Liver (tissue), 8 donors: ENCODE measurements at regions not wholly inside any gene's neighbourhood (a gene's known extent, or its start where the extent isn't known, plus 50 kb on each side); places are given as distances from the start of the nearest gene placed in this dataset.

Experiments used
- DNase-seq: peaks from one replicate; pipeline ENCODE4 v3.0.0-alpha.2; 2017; ENCODE audit warnings: low spot score
- H3K27ac ChIP-seq, 2 donors: one replicate each; pipeline ENCODE4 v1.7.0; 2013; ENCODE audit warnings: inconsistent platforms in 2 of 2, low read length in 2 of 2, control low read depth in 1 of 2, low read depth in 1 of 2, mild to moderate bottlenecking in 1 of 2
- H3K27me3 ChIP-seq, 4 donors: one replicate each; pipeline versions ENCODE4 v1.6.1 to v1.7.0; 2013; ENCODE audit warnings: low read length in 3 of 4, inconsistent platforms in 1 of 4, mild to moderate bottlenecking in 1 of 4, moderate library complexity in 1 of 4; ENCODE audit not compliant: control insufficient read depth in 4 of 4, insufficient read depth in 4 of 4
- H3K36me3 ChIP-seq, 4 donors: one replicate each; pipeline versions ENCODE4 v1.6.1 to v1.7.0; 2013; ENCODE audit warnings: low read length in 3 of 4, mild to moderate bottlenecking in 3 of 4, low read depth in 1 of 4, moderate library complexity in 1 of 4; ENCODE audit not compliant: control insufficient read depth in 4 of 4, insufficient read depth in 3 of 4
- H3K4me1 ChIP-seq, 4 donors: one replicate each; pipeline versions ENCODE4 v1.6.1 to v1.7.0; 2013; ENCODE audit warnings: low read length in 3 of 4, mild to moderate bottlenecking in 3 of 4, moderate library complexity in 1 of 4; ENCODE audit not compliant: control insufficient read depth in 4 of 4, insufficient read depth in 4 of 4
- H3K4me3 ChIP-seq, 3 donors: one replicate each; pipeline versions ENCODE4 v1.6.1 to v1.7.0; 2013; ENCODE audit warnings: low read length in 3 of 3, control low read depth in 1 of 3, low read depth in 1 of 3, mild to moderate bottlenecking in 1 of 3
- H3K9ac ChIP-seq, 2 donors: one replicate each; pipeline ENCODE4 v1.7.0; 2013; ENCODE audit warnings: low read length in 2 of 2, mild to moderate bottlenecking in 2 of 2, moderate library complexity in 2 of 2, control low read depth in 1 of 2, low read depth in 1 of 2
- H3K9me3 ChIP-seq, 4 donors: one replicate each; pipeline versions ENCODE4 v1.6.1 to v1.7.0; 2013; ENCODE audit warnings: low read length in 3 of 4; ENCODE audit not compliant: control insufficient read depth in 4 of 4
- EGR1 ChIP-seq, 2 donors: IDR thresholded peaks; 2 replicates each; pipeline ENCODE4 v1.6.1; 2016 to 2018; ENCODE audit warnings: antibody characterized with exemption in 2 of 2, low read depth in 2 of 2
- FOXA2 ChIP-seq: IDR thresholded peaks from 2 replicates; pipeline ENCODE4 v1.6.1; 2016; ENCODE audit warnings: antibody characterized with exemption
- GABPA ChIP-seq, 2 donors: IDR thresholded peaks in 1 of 2; conservative IDR thresholded peaks in 1 of 2; 2 replicates each; pipeline ENCODE4 v1.6.1; 2016; ENCODE audit warnings: antibody characterized with exemption in 2 of 2, mild to moderate bottlenecking in 1 of 2, moderate library complexity in 1 of 2
- HNF4A ChIP-seq, 2 donors: conservative IDR thresholded peaks; 2 replicates each; pipeline ENCODE4 v1.6.1; 2016; ENCODE audit warnings: antibody characterized with exemption in 2 of 2, mild to moderate bottlenecking in 2 of 2
- HNF4G ChIP-seq: IDR thresholded peaks from 2 replicates; pipeline ENCODE4 v1.6.1; 2016; ENCODE audit warnings: antibody characterized with exemption
- JUND ChIP-seq, 2 donors: IDR thresholded peaks; 2 replicates each; pipeline ENCODE4 v1.6.1; 2016; ENCODE audit warnings: antibody characterized with exemption in 2 of 2
- NR2F2 ChIP-seq: IDR thresholded peaks from 2 replicates; pipeline ENCODE4 v1.6.1; 2016; ENCODE audit warnings: antibody characterized with exemption
- RAD21 ChIP-seq, 2 donors: IDR thresholded peaks; 2 replicates each; pipeline ENCODE4 v1.6.1; 2016; ENCODE audit warnings: antibody characterized with exemption in 2 of 2, mild to moderate bottlenecking in 2 of 2
- RXRA ChIP-seq, 2 donors: IDR thresholded peaks; 2 replicates each; pipeline ENCODE4 v1.6.1; 2017 to 2018; ENCODE audit warnings: antibody characterized with exemption in 2 of 2, mild to moderate bottlenecking in 1 of 2
- SP1 ChIP-seq: IDR thresholded peaks from 2 replicates; pipeline ENCODE4 v1.6.1; 2018; ENCODE audit warnings: antibody characterized with exemption, mild to moderate bottlenecking
- TAF1 ChIP-seq: conservative IDR thresholded peaks from 2 replicates; pipeline ENCODE4 v1.6.1; 2016; ENCODE audit warnings: antibody characterized with exemption, mild to moderate bottlenecking
- YY1 ChIP-seq: IDR thresholded peaks from 2 replicates; pipeline ENCODE4 v1.6.1; 2016; ENCODE audit warnings: antibody characterized with exemption, mild to moderate bottlenecking
- WGBS: extraction: QIAGEN DNeasy Blood & Tissue Kit; methylation state at CpG from one replicate; pipeline ENCODE4 v1.1.7; 2013; 5-methylcytosine and 5-hydroxymethylcytosine counted together
- TF ChIP-seq, protein P1 (sequence below): IDR thresholded peaks from 2 replicates; pipeline ENCODE4 v1.6.1; 2016; ENCODE audit warnings: antibody characterized with exemption, mild to moderate bottlenecking
- TF ChIP-seq, protein P2 (sequence below): IDR thresholded peaks from 2 replicates; pipeline ENCODE4 v1.6.1; 2016; ENCODE audit warnings: antibody characterized with exemption
- TF ChIP-seq, protein P3 (sequence below): fragments of 150-350 bp; IDR thresholded peaks from 2 replicates; pipeline ENCODE4 v1.5.1; 2017; ENCODE audit warnings: improper control_type of control experiment, low read depth, low read length; ENCODE audit not compliant: missing input control
- TF ChIP-seq, protein P4 (sequence below): IDR thresholded peaks from 2 replicates; pipeline ENCODE4 v1.6.1; 2016; ENCODE audit warnings: antibody characterized with exemption
- donor health status: healthy.
- donor health status: healthy.
- donor health status: healthy.
- donor health status: healthy.
- donor health status: healthy.

DNA sequence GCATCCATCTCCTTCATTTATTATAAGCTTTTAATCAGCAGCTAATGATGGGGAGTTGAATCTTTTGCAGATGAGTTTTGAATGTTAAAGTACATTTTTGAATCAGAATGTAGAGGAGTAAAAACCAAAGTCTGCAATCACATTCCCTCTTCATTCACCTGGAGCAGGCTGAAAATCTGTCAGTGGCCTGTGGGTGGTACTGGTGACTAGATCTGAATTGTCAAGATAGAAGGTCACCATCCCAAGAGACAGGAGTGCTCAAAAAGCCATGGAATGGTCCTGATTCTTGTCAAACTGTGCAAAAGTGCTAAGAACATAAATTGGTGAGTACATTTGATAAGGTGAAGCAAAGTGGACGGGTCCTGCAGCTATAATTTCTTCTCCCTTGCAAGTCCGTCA is 881.3 kb upstream of the NR2F2 start:
- Histone ChIP-seq H3K27ac (no peak overlapping the region), H3K4me3 (no peak overlapping the region), H3K9me3 (no peaks in the 10 kb centered on the region), H3K27me3 (no peaks in the 10 kb centered on the region), H3K36me3 (no peaks in the 10 kb centered on the region), H3K9ac (no peak overlapping the region), H3K4me1 (no peaks in the 10 kb centered on the region)
- no peak for TF ChIP-seq EGR1 (IDR thresholded peaks at IDR 0.05; ENCODE audit: low read depth in 2 of 2)
- TF ChIP-seq FOXA2 = no peak
- TF ChIP-seq, protein P1, sequence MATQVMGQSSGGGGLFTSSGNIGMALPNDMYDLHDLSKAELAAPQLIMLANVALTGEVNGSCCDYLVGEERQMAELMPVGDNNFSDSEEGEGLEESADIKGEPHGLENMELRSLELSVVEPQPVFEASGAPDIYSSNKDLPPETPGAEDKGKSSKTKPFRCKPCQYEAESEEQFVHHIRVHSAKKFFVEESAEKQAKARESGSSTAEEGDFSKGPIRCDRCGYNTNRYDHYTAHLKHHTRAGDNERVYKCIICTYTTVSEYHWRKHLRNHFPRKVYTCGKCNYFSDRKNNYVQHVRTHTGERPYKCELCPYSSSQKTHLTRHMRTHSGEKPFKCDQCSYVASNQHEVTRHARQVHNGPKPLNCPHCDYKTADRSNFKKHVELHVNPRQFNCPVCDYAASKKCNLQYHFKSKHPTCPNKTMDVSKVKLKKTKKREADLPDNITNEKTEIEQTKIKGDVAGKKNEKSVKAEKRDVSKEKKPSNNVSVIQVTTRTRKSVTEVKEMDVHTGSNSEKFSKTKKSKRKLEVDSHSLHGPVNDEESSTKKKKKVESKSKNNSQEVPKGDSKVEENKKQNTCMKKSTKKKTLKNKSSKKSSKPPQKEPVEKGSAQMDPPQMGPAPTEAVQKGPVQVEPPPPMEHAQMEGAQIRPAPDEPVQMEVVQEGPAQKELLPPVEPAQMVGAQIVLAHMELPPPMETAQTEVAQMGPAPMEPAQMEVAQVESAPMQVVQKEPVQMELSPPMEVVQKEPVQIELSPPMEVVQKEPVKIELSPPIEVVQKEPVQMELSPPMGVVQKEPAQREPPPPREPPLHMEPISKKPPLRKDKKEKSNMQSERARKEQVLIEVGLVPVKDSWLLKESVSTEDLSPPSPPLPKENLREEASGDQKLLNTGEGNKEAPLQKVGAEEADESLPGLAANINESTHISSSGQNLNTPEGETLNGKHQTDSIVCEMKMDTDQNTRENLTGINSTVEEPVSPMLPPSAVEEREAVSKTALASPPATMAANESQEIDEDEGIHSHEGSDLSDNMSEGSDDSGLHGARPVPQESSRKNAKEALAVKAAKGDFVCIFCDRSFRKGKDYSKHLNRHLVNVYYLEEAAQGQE = no peak
- no peak for TF ChIP-seq JUND (IDR thresholded peaks at IDR 0.05)
- TF ChIP-seq, protein P2, sequence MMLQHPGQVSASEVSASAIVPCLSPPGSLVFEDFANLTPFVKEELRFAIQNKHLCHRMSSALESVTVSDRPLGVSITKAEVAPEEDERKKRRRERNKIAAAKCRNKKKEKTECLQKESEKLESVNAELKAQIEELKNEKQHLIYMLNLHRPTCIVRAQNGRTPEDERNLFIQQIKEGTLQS = no peak
- TF ChIP-seq RAD21 (IDR thresholded peaks at IDR 0.05) = peak; percentile 31 to 36
- 90% methylated on average over 2 of the region's 2 CpGs for WGBS
- DNase-seq = no peak

DNA sequence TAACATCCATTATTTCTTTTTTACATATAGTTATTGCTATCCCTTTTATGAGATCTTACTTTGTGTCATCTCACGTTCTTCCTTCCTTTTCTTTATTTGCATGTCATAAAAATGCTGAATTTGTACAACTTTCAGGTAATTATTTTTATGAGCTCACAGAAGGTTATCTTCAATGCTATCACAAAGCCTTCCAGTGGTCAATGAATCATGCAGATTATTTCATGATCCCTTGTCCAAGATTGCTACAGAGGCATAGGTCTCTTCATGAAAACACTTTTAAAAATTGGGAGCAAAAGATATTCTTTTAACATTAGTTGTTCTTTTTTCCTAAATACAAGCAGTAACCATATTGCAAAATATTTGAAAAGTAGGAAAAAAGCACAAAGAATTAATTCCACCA is 880.1 kb upstream of the NR2F2 start:
- Histone ChIP-seq H3K9me3 (no peaks in the 10 kb centered on the region), H3K4me3 (no peak overlapping the region), H3K36me3 (no peaks in the 10 kb centered on the region), H3K4me1 (no peaks in the 10 kb centered on the region), H3K27ac (no peak overlapping the region), H3K9ac (no peak overlapping the region), H3K27me3 (no peaks in the 10 kb centered on the region)
- DNase-seq = no peak
- TF ChIP-seq RXRA (IDR thresholded peaks at IDR 0.05) (no peak), HNF4A (conservative IDR thresholded peaks at IDR 0.05) (no peak), HNF4G (no peak), YY1 (no peak), NR2F2 (no peak), GABPA (IDR thresholded peaks at IDR 0.05 in 1 of 2, conservative IDR thresholded peaks at IDR 0.05 in 1 of 2) (no peak), SP1 (no peak), FOXA2 (no peak), EGR1 (IDR thresholded peaks at IDR 0.05; ENCODE audit: low read depth in 2 of 2) (no peak), TAF1 (no peak)
- TF ChIP-seq, protein P1 = no peak
- TF ChIP-seq, protein P3, sequence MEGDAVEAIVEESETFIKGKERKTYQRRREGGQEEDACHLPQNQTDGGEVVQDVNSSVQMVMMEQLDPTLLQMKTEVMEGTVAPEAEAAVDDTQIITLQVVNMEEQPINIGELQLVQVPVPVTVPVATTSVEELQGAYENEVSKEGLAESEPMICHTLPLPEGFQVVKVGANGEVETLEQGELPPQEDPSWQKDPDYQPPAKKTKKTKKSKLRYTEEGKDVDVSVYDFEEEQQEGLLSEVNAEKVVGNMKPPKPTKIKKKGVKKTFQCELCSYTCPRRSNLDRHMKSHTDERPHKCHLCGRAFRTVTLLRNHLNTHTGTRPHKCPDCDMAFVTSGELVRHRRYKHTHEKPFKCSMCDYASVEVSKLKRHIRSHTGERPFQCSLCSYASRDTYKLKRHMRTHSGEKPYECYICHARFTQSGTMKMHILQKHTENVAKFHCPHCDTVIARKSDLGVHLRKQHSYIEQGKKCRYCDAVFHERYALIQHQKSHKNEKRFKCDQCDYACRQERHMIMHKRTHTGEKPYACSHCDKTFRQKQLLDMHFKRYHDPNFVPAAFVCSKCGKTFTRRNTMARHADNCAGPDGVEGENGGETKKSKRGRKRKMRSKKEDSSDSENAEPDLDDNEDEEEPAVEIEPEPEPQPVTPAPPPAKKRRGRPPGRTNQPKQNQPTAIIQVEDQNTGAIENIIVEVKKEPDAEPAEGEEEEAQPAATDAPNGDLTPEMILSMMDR = no peak
- TF ChIP-seq, protein P4, sequence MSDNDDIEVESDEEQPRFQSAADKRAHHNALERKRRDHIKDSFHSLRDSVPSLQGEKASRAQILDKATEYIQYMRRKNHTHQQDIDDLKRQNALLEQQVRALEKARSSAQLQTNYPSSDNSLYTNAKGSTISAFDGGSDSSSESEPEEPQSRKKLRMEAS = no peak
- TF ChIP-seq, protein P2 = no peak
- WGBS = 70% methylated on average over 1 of the region's 1 CpG
